OCI-LY1 (cell line): ENCODE measurements at regions not wholly inside any gene's neighbourhood (a gene's known extent, or its start where the extent isn't known, plus 50 kb on each side); places are given as distances from the start of the nearest gene placed in this dataset.

Experiments used
- EZH2 ChIP-seq: fragments of 200-600 bp; sonication (generic), shearing (Covaris generic); IDR thresholded peaks from 2 replicates; pipeline ENCODE4 v1.8.0; 2017; ENCODE audit warnings: borderline replicate concordance, mixed run types, mild to moderate bottlenecking, antibody characterized with exemption, low read length, moderate library complexity, mixed read lengths
- TF ChIP-seq, protein P1 (sequence below): fragments of 200-600 bp; sonication (generic), shearing (Covaris generic); IDR thresholded peaks from 2 replicates; pipeline ENCODE4 v1.5.1; 2017; ENCODE audit warnings: mild to moderate bottlenecking, antibody characterized with exemption, low read length, moderate library complexity, mixed read lengths

DNA sequence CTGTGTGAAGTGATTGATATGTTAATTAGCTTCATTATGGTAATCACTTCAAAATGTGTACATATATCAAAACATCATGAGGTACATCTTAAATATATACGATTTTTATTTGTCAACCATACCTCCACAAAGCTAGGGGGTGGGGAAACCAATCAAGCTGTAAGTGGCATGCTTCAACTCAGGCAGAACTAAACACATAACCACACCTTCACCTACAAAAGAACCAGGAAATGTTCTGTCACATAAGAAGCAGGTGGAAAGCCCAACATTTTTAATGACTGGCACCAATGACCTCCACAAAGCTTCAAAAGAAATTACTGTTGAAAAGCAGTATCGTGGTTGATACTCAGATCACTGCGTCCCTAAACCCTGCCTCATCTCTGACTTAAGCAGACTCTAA lies 867.7 kb upstream of the EEF2KMT start:
- no peak for TF ChIP-seq EZH2
- TF ChIP-seq, protein P1, sequence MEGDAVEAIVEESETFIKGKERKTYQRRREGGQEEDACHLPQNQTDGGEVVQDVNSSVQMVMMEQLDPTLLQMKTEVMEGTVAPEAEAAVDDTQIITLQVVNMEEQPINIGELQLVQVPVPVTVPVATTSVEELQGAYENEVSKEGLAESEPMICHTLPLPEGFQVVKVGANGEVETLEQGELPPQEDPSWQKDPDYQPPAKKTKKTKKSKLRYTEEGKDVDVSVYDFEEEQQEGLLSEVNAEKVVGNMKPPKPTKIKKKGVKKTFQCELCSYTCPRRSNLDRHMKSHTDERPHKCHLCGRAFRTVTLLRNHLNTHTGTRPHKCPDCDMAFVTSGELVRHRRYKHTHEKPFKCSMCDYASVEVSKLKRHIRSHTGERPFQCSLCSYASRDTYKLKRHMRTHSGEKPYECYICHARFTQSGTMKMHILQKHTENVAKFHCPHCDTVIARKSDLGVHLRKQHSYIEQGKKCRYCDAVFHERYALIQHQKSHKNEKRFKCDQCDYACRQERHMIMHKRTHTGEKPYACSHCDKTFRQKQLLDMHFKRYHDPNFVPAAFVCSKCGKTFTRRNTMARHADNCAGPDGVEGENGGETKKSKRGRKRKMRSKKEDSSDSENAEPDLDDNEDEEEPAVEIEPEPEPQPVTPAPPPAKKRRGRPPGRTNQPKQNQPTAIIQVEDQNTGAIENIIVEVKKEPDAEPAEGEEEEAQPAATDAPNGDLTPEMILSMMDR = no peak
